ENCODE measurements at regions not wholly inside any gene's neighbourhood (a gene's known extent, or its start where the extent isn't known, plus 50 kb on each side); places are given as distances from the start of the nearest gene placed in this dataset.

DNA sequence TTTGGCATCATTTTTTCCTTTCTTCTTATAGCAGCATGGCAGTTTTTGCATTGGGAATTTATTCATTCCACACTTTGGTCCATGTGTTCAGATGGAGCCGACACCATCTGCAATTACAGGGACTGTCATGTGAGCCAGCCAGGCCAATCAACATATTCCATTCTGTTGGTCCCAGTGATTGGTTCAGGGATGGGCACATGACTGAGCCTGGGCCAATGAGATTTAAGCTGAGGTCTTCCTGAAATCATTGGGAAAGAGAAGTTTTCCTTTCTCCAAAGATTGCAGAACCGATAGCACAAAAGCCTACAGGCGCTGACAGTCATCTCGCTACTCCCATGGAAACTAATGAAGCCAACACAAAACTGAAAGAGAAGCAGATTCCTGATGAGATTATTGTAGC, 841.5 kb upstream of the TMEM132C start:
- Histone ChIP-seq H3K79me2 (ENCODE audit: control insufficient read depth, insufficient read depth, low read length) (no peaks in the 10 kb centered on the region), H3K9me3 (replicated peaks; ENCODE audit: control insufficient read depth, insufficient read depth, low read length) (no peaks in the 10 kb centered on the region), H3K9ac (ENCODE audit: control insufficient read depth, insufficient read depth, low read length) (no peak overlapping the region), H4K20me1 (ENCODE audit: control insufficient read depth, insufficient read depth) (no peaks in the 10 kb centered on the region), H3K27me3 (replicated peaks in 1 of 2; ENCODE audit: control insufficient read depth in 2 of 2, insufficient read depth in 2 of 2, low read length in 1 of 2) (no peaks in the 10 kb centered on the region), H2AFZ (ENCODE audit: control insufficient read depth, low read depth, low read length) (no peak overlapping the region), H3K36me3 (ENCODE audit: control insufficient read depth in 2 of 2, insufficient read depth in 2 of 2, low read length in 1 of 2) (no peaks in the 10 kb centered on the region), H3K4me1 (ENCODE audit: control insufficient read depth, insufficient read depth, low read length) (no peaks in the 10 kb centered on the region), H3K27ac (ENCODE audit: control insufficient read depth, insufficient read depth) (no peak overlapping the region), H3K4me2 (ENCODE audit: control insufficient read depth, insufficient read depth) (no peak overlapping the region), H3K4me3 (no peak overlapping the region)
- TF ChIP-seq SMC3 (IDR thresholded peaks at IDR 0.05; ENCODE audit: borderline replicate concordance, low read length) (no peak), ZSCAN29 (IDR thresholded peaks at IDR 0.05) (no peak), CEBPB (IDR thresholded peaks at IDR 0.05; ENCODE audit: borderline replicate concordance in 1 of 2, low read depth in 2 of 2, low read length in 2 of 2) (no peak), IKZF2 (IDR thresholded peaks at IDR 0.05) (no peak), ATF7 (IDR thresholded peaks at IDR 0.05; ENCODE audit: low read depth) (no peak), JUND (IDR thresholded peaks at IDR 0.05; ENCODE audit: low read depth, low read length) (no peak), RAD51 (IDR thresholded peaks at IDR 0.05) (no peak)
- TF ChIP-seq, protein P1, sequence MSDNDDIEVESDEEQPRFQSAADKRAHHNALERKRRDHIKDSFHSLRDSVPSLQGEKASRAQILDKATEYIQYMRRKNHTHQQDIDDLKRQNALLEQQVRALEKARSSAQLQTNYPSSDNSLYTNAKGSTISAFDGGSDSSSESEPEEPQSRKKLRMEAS (IDR thresholded peaks at IDR 0.05; ENCODE audit: low read depth, low read length): no peak
- TF ChIP-seq, protein P2, sequence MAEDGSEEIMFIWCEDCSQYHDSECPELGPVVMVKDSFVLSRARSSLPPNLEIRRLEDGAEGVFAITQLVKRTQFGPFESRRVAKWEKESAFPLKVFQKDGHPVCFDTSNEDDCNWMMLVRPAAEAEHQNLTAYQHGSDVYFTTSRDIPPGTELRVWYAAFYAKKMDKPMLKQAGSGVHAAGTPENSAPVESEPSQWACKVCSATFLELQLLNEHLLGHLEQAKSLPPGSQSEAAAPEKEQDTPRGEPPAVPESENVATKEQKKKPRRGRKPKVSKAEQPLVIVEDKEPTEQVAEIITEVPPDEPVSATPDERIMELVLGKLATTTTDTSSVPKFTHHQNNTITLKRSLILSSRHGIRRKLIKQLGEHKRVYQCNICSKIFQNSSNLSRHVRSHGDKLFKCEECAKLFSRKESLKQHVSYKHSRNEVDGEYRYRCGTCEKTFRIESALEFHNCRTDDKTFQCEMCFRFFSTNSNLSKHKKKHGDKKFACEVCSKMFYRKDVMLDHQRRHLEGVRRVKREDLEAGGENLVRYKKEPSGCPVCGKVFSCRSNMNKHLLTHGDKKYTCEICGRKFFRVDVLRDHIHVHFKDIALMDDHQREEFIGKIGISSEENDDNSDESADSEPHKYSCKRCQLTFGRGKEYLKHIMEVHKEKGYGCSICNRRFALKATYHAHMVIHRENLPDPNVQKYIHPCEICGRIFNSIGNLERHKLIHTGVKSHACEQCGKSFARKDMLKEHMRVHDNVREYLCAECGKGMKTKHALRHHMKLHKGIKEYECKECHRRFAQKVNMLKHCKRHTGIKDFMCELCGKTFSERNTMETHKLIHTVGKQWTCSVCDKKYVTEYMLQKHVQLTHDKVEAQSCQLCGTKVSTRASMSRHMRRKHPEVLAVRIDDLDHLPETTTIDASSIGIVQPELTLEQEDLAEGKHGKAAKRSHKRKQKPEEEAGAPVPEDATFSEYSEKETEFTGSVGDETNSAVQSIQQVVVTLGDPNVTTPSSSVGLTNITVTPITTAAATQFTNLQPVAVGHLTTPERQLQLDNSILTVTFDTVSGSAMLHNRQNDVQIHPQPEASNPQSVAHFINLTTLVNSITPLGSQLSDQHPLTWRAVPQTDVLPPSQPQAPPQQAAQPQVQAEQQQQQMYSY (CRISPR knock-in tag; IDR thresholded peaks at IDR 0.05): no peak
- TF ChIP-seq, protein P3, sequence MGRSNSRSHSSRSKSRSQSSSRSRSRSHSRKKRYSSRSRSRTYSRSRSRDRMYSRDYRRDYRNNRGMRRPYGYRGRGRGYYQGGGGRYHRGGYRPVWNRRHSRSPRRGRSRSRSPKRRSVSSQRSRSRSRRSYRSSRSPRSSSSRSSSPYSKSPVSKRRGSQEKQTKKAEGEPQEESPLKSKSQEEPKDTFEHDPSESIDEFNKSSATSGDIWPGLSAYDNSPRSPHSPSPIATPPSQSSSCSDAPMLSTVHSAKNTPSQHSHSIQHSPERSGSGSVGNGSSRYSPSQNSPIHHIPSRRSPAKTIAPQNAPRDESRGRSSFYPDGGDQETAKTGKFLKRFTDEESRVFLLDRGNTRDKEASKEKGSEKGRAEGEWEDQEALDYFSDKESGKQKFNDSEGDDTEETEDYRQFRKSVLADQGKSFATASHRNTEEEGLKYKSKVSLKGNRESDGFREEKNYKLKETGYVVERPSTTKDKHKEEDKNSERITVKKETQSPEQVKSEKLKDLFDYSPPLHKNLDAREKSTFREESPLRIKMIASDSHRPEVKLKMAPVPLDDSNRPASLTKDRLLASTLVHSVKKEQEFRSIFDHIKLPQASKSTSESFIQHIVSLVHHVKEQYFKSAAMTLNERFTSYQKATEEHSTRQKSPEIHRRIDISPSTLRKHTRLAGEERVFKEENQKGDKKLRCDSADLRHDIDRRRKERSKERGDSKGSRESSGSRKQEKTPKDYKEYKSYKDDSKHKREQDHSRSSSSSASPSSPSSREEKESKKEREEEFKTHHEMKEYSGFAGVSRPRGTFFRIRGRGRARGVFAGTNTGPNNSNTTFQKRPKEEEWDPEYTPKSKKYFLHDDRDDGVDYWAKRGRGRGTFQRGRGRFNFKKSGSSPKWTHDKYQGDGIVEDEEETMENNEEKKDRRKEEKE (IDR thresholded peaks at IDR 0.05): no peak
- no TSS peak for BruUV-seq (replicated peaks)
- intact Hi-C loops (cut with micrococcal nuclease; ENCODE audit: unreplicated experiment): no loop called here
- ChIA-PET RAD21 (ENCODE audit: unreplicated experiment) (no interaction called here), SMC1A (ENCODE audit: uncharacterized antibody, unreplicated experiment) (no interaction called here), POLR2A (no interaction called here), CTCF (no interaction called here)
- 39% methylated on average over 4 of the region's 4 CpGs for WGBS (ENCODE audit: insufficient coverage, insufficient replicate concordance, low lambda C conversion rate, missing lambda C conversion rate)
- DNase-seq (ENCODE audit: low read depth, low spot score) (no peak), FAIRE-seq (no peak), ATAC-seq (no peak)
- in situ Hi-C loops (cut with MboI): no loop called here
